GM21423 (cell line): ENCODE measurements at regions not wholly inside any gene's neighbourhood (a gene's known extent, or its start where the extent isn't known, plus 50 kb on each side); places are given as distances from the start of the nearest gene placed in this dataset.

Source experiments
- ATAC-seq: cut with Tn5 transposase; IDR thresholded peaks from one replicate; pipeline ENCODE4 v1.9.1; 2021; ENCODE audit warnings: mild to moderate bottlenecking, moderate library complexity; ENCODE audit not compliant: unreplicated experiment

- ATAC-seq = no peak
Observed at GRCh38 chr2:898319-898718, 52.3 kb upstream of the SNTG2 start.

GRCh38 chr2:897091-897490, 53.6 kb upstream of the SNTG2 start:
- no peak for ATAC-seq

- no peak for ATAC-seq
Observed at GRCh38 chr2:893311-893710, 57.3 kb upstream of the SNTG2 start.

GRCh38 chr2:892892-893291, 57.8 kb upstream of the SNTG2 start:
- no peak for ATAC-seq

- no peak for ATAC-seq
Observed at GRCh38 chr2:892401-892800, 58.2 kb upstream of the SNTG2 start.

GRCh38 chr2:891734-892133, 58.9 kb upstream of the SNTG2 start:
- no peak for ATAC-seq

GRCh38 chr2:890791-891190, 59.9 kb upstream of the SNTG2 start:
- ATAC-seq = no peak

GRCh38 chr2:890214-890613, 60.4 kb upstream of the SNTG2 start:
- no peak for ATAC-seq

GRCh38 chr2:888906-889566, 61.6 kb upstream of the SNTG2 start:
- ATAC-seq = no peak

- no peak for ATAC-seq
Observed at GRCh38 chr2:888211-888801, 62.3 kb upstream of the SNTG2 start.

- ATAC-seq = no peak
Observed at GRCh38 chr2:887639-888038, 63.0 kb upstream of the SNTG2 start.

GRCh38 chr2:886072-887022, 64.3 kb upstream of the SNTG2 start:
- ATAC-seq = no peak

- ATAC-seq = no peak
Observed at GRCh38 chr2:885230-886071, 65.2 kb upstream of the SNTG2 start.

GRCh38 chr2:883803-884748, 66.6 kb upstream of the SNTG2 start:
- ATAC-seq = no peak

GRCh38 chr2:883260-883802, 67.3 kb upstream of the SNTG2 start:
- ATAC-seq = no peak

GRCh38 chr2:881204-881918, 69.3 kb upstream of the SNTG2 start:
- ATAC-seq = peak; percentile 63

- no peak for ATAC-seq
Observed at GRCh38 chr2:880201-880970, 70.3 kb upstream of the SNTG2 start.

GRCh38 chr2:879540-879939, 71.1 kb upstream of the SNTG2 start:
- no peak for ATAC-seq
